NCI-H1105 (cell line): ENCODE measurements at regions not wholly inside any gene's neighbourhood (a gene's known extent, or its start where the extent isn't known, plus 50 kb on each side); places are given as distances from the start of the nearest gene placed in this dataset.
"Not testable (repeated sequence)": the region's sequence is repeated elsewhere in the genome, so short reads cannot be mapped to it uniquely, and the experiment has no call there.

Experiments
- DNase-seq: peaks from one replicate; lab custom pipeline; 2025; lab: John Stamatoyannopoulos, UW

DNA sequence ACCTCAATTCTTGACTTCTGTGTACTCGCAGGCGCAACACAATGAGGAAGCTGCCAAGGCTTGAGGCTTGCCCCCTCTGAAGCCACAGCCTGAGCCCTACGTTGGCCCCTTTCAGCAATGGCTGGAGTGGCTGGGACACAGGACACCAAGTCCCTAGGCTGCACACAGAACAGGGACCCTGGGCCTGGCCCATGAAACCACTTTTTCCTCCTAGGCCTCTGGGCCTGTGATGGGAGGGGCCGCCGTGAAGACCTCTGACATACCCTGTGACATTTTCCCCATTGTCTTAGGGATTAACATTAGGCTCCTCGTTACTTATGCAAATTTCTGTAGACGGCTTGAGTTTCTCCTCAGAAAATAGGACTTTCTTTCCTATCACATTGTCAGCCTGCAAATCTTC lies 507.2 kb upstream of the ZNF608 start:
- DNase-seq = not testable (repeated sequence)

- DNase-seq = no peak
Observed at GRCh38 chr5:125254267-125254666, 507.8 kb upstream of the ZNF608 start.

GRCh38 chr5:125256296-125256695 lies 509.9 kb upstream of the ZNF608 start:
- no peak for DNase-seq

GRCh38 chr5:125257057-125257972 lies 510.9 kb upstream of the ZNF608 start:
- no peak for DNase-seq

GRCh38 chr5:125257997-125258396 lies 511.6 kb upstream of the ZNF608 start:
- no peak for DNase-seq

- no peak for DNase-seq
Observed at GRCh38 chr5:125258615-125259014, 512.2 kb upstream of the ZNF608 start.

GRCh38 chr5:125261505-125262250 lies 515.2 kb upstream of the ZNF608 start:
- DNase-seq = no peak

GRCh38 chr5:125262782-125263181 lies 516.3 kb upstream of the ZNF608 start:
- DNase-seq = no peak

DNA sequence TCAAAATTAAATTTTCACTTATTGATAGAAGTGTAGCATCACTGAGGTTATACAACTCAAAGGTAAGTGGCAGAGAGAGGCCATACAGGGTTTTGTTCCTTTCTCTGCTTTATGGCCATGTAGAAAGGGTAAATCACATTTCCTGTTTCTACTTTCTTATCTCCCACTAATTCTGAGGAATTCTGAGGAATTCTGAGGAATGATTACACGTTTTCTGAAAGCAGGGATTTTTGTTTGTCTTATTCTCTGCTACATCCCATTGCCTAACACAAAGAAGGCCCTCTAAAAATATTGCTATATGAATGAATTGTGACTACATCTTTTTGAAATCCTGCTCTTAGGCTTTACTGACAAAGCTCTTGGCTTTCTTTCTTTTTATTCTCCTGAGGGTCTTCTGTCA lies 516.9 kb upstream of the ZNF608 start:
- DNase-seq = no peak

GRCh38 chr5:125266106-125266505 lies 519.7 kb upstream of the ZNF608 start:
- no peak for DNase-seq

DNA sequence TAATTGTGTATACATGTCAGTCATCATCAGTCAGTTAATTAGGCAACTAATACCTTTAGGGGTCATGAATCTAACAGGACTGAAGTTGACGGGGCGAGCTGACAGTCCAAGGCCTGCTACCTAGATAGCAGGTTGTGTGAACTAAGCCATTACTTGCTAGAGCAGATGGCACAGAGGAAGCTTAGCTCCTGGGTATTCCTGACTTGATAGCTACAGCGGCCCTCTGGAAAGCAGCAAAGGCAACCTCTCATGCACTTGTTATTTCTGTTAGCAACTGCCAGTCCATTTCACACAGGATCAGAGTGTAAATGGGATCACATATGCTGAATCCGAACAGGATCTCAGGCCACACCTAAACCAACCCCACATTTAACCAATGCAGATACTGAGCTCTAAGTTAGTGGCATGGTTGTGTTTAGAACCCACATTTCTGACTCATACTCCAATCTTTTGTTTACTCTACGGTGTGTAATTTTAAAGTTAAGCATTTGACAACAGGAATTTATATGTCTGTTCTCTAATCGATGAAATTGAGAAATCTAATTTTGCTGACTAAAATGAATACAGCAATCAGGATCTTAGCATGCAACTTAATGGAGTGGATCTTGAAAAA lies 521.3 kb upstream of the ZNF608 start:
- DNase-seq = no peak

DNA sequence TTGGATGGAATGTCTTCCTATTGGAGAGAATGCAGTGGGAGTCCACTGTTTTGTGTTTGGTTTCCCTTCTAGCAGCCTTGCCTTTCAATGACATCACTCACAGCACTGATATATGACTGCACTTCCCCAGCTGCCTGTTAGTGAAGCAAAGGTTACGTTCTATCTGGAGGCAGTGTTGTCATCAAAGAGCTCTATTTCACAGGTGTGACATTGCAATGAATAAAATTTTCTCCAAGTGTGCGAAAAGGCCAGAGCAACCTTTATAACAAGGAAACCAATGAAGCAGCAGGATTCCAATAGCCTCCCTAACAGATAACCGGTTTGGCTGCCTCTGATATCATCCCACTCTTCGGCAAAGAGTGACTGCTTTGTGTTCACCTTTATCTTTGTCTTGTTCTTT lies 523.5 kb upstream of the ZNF608 start:
- no peak for DNase-seq

GRCh38 chr5:125272357-125272756 lies 525.9 kb upstream of the ZNF608 start:
- DNase-seq = no peak

DNA sequence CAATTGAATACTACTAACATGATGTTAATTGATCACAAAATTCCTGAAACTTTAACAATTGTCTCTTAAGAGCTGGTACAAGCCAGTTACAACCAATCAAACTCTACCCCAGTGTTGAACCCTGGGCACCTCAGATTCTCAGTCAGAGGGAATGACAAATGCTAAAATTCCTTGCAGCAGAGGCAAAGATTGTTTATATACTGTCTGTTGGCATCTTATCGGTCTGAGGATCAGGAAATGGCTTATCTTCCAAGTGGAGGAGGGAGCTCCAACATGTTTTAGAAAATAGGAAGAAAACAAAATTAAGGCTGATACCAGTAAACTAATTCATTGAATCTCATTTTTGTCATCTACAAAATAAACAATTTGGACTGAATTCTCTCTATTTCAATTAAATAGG lies 527.8 kb upstream of the ZNF608 start:
- no peak for DNase-seq

GRCh38 chr5:125274938-125275724 lies 528.7 kb upstream of the ZNF608 start:
- no peak for DNase-seq

- DNase-seq = no peak
Observed at GRCh38 chr5:125275725-125276090, 529.3 kb upstream of the ZNF608 start.

GRCh38 chr5:125276096-125276495 lies 529.7 kb upstream of the ZNF608 start:
- no peak for DNase-seq

DNA sequence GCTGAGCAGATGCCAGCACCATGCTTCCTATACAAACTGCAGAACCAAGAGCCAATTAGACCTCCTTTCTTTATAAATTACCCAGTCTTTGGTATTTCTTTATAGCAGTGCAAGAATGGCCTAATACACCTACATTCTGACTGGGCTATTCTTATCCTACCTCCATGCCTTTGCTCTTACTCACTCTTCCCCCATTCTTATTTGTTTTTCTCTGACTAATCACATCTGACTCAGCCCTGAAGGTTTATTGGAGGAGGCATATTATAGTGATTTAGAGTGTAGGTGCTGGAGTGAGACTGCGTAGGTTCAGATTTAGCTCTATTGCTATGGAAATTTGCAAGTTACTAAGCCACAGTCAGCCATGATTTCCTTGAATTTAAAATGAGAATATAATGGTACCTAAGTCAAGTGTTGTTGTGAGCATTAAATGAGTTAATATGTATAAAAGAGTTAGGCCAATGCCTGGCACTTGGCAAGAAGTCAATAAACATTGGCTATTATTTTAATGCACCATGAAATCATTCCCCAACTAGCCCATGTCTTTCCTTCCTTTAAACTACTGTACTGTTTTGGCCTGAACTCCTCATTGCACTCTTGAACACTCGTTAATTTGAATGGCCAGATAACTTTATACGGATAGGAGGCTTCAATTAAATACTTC lies 531.2 kb upstream of the ZNF608 start:
- no peak for DNase-seq

DNA sequence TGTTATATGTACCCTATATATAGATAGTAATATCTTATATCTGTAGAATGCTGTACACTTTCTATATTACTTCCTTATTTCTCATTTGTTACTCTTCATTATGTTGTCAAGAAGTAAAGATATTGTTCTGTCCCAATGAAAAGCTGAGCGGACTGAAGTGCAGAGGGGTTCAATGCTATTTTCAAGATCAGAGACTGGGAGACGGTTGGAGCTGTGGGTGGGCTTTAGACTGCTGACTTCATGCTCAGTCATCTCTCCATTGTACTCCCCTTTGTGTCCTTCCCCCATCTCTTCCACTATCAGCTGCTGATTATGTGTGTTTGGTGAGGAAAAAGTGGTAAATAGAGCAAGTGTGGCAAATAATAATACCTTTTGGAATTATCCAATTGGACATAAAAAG lies 532.3 kb upstream of the ZNF608 start:
- no peak for DNase-seq

GRCh38 chr5:125281667-125282066 lies 535.2 kb upstream of the ZNF608 start:
- DNase-seq = no peak

DNA sequence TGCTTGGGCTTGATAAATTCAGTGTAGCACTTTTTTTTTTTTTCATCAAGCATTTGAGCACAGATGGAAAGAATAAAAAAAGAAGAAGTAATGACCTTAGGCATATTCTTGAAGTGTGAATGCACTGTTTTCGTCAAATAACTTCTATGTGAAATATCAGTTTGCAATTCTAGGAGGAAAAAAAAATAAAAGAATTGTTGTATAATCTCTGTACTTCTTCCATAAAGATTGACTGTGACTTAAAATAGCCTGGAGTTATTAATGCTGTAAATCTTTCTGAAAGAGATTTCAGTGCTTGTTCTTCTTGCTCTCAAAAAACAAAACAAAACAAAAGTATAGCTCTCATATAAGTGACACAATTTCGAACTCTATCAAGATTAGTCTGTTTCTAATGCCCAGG lies 536.9 kb upstream of the ZNF608 start:
- DNase-seq = no peak

GRCh38 chr5:125286271-125286670 lies 539.8 kb upstream of the ZNF608 start:
- no peak for DNase-seq
